Effector memory CD4-positive, alpha-beta T cell (primary cell): ENCODE measurements at regions not wholly inside any gene's neighbourhood (a gene's known extent, or its start where the extent isn't known, plus 50 kb on each side); places are given as distances from the start of the nearest gene placed in this dataset.

ENCODE experiments used
- DNase-seq, 3 donors: peaks; one replicate each; pipeline ENCODE4 v3.0.0-alpha.2; 2020
- H3K27ac ChIP-seq: 2 replicates; pipeline ENCODE4 v1.7.0; 2013; ENCODE audit warnings: mild to moderate bottlenecking, low read length, moderate library complexity; ENCODE audit not compliant: insufficient read depth, poor library complexity, severe bottlenecking
- H3K27me3 ChIP-seq: replicated peaks from 2 replicates; pipeline ENCODE4 v1.7.0; 2013; ENCODE audit warnings: mild to moderate bottlenecking, low read length; ENCODE audit not compliant: insufficient read depth, control insufficient read depth, poor library complexity, severe bottlenecking
- H3K36me3 ChIP-seq: 2 replicates; pipeline ENCODE4 v1.7.0; 2013; ENCODE audit warnings: mild to moderate bottlenecking, low read length, moderate library complexity; ENCODE audit not compliant: control insufficient read depth, insufficient read depth
- H3K4me1 ChIP-seq: 2 replicates; pipeline ENCODE4 v1.7.0; 2013; ENCODE audit warnings: low read length, mild to moderate bottlenecking; ENCODE audit not compliant: control insufficient read depth, insufficient read depth, poor library complexity, severe bottlenecking
- H3K4me3 ChIP-seq: 2 replicates; pipeline ENCODE4 v1.7.0; 2013; ENCODE audit warnings: low read length, low read depth, mild to moderate bottlenecking; ENCODE audit not compliant: insufficient read depth, poor library complexity, severe bottlenecking
- H3K9me3 ChIP-seq: 2 replicates; pipeline ENCODE4 v1.7.0; 2013; ENCODE audit warnings: mild to moderate bottlenecking, low read length, moderate library complexity; ENCODE audit not compliant: control insufficient read depth

GRCh38 chr13:33454844-33455705, 169.5 kb upstream of the STARD13 start:
- Histone ChIP-seq H3K36me3 (no peaks in the 10 kb centered on the region), H3K27me3 (no peaks in the 10 kb centered on the region), H3K27ac (no peak overlapping the region), H3K9me3 (no peaks in the 10 kb centered on the region), H3K4me1 (no peaks in the 10 kb centered on the region), H3K4me3 (no peak overlapping the region)
- DNase-seq, result no peak

DNA sequence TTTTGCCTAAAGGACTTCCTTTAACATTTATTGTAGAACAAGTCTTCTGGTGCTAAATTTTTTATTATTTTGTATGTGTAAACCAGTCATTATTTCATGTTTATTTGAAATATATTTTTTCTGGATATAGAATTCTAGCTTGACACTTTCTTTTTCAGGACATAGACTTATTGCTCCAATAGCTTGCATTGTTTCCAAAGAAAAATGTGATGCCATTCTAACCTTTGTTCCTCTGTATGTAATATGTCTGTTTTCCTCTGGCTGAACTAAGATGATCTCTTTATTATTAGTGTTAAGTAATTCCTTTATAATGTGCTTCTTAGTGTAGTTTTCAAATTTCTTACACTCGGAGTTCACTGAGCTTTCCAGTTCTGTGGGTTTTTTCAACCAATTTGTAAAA, 174.1 kb upstream of the STARD13 start:
- Histone ChIP-seq H3K27ac (no peak overlapping the region), H3K4me3 (no peak overlapping the region), H3K9me3 (no peaks in the 10 kb centered on the region), H3K36me3 (no peaks in the 10 kb centered on the region), H3K4me1 (no peaks in the 10 kb centered on the region), H3K27me3 (no peaks in the 10 kb centered on the region)
- DNase-seq, result no peak

DNA sequence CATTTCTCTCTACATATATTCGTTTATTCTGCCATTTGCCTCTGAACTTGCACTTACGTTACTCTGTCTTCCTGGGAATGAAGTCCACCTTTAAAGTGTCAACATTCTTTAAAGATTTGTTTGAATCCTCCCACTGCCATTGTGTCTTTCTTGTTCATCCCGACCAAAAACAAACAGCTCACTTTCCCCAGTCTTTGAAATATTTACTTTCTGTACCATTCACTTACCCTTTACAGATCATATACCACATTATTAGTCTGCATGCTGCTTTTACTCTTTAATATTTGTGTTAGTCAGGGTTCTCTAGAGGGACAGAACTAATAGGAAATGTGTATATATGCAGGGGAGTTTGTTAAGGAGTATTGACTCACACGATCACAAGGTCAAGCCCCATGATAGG, 176.6 kb upstream of the STARD13 start:
- Histone ChIP-seq H3K27ac (no peak overlapping the region), H3K27me3 (no peaks in the 10 kb centered on the region), H3K4me3 (no peak overlapping the region), H3K36me3 (no peaks in the 10 kb centered on the region), H3K4me1 (no peaks in the 10 kb centered on the region), H3K9me3 (no peaks in the 10 kb centered on the region)
- DNase-seq, result no peak

DNA sequence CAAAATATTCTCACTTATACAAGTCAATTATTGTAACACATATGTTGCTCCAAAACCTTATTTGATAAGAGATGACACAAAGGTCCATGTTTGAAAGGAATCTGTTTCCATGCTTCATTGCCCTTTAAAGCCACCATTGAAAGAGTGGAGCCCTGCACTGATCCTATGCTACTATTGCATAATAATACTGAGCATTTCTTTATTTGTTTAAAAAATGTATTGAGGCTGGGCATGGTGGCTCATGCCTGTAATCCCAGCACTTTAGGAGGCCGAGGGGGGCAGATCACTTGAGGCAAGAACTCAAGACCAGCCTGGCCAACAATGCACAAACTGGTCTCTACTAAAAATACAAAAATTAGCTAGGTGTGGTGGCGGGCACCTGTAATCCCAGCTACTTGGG, 178.8 kb upstream of the STARD13 start:
- no peak for DNase-seq
- H3K9me3 ChIP-seq, result no peaks in the 10 kb centered on the region
- H3K27ac ChIP-seq, result no peak overlapping the region
- no peaks in the 10 kb centered on the region for H3K4me1 ChIP-seq
- H3K36me3 ChIP-seq, result no peaks in the 10 kb centered on the region
- no peaks in the 10 kb centered on the region for H3K27me3 ChIP-seq
- H3K4me3 ChIP-seq, result no peak overlapping the region

DNA sequence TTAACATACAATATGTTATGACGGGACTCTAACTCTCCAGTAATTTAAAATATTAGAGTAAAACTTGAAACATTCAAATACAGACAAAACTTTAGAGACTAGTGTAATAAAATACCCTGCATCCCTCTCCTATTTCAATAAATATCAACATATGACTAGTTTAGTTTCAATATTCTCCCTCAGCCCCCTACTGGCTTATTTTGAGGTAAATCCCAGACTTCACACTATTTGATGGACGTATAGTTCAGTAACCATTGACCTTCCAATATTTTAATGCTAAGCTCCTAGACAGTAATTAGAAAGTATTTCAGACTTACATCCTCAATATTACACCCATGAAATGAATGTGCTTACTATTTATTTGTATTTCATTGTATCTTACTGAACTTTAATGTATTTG, 180.7 kb upstream of the STARD13 start:
- Histone ChIP-seq H3K27ac (no peak overlapping the region), H3K4me3 (no peak overlapping the region), H3K27me3 (no peaks in the 10 kb centered on the region), H3K36me3 (no peaks in the 10 kb centered on the region), H3K9me3 (no peaks in the 10 kb centered on the region), H3K4me1 (no peaks in the 10 kb centered on the region)
- no peak for DNase-seq

DNA sequence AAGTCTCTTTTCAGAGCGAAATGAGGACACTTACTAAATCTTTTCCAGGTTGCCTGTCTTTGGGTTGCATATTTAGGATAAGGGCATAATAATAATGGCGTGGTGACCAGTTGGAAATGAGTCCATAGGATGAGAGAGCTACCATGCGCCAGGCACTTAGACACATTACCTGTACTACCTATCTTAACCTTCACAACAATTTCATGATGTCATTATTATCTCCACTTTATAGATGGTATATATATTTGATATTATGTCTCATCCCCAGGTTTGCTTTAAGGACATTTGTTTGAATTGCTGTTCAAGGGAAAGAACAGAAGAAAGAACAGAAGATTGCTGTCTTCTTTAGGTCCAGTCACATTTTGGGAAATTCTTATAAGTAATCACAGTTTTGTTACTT, 182.0 kb upstream of the STARD13 start:
- Histone ChIP-seq H3K27me3 (no peaks in the 10 kb centered on the region), H3K4me3 (no peak overlapping the region), H3K36me3 (no peaks in the 10 kb centered on the region), H3K9me3 (no peaks in the 10 kb centered on the region), H3K27ac (no peak overlapping the region), H3K4me1 (no peaks in the 10 kb centered on the region)
- no peak for DNase-seq

DNA sequence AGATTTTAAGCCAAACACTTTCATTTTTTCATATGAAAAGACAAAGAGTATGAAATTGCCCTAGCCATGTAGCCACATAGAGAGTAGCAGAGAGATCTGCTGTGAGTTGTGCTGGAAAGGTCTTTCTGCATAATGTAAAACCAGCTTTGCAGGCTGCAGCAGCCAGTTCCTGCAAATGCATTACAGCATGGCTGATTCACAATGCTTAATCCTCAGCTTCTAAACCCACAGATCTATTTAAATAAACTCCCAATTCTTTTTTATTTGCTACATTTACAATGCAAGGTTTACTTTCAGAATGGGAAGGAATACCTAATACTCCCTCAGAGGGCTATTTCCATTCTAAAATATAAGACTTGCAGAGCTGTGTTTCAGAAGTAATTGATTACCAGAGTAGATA, 185.6 kb upstream of the STARD13 start:
- H3K9me3 ChIP-seq, result no peaks in the 10 kb centered on the region
- no peak overlapping the region for H3K4me3 ChIP-seq
- no peaks in the 10 kb centered on the region for H3K4me1 ChIP-seq
- no peaks in the 10 kb centered on the region for H3K36me3 ChIP-seq
- no peak for DNase-seq
- no peaks in the 10 kb centered on the region for H3K27me3 ChIP-seq
- H3K27ac ChIP-seq, result no peak overlapping the region

GRCh38 chr13:33472446-33472845, 186.9 kb upstream of the STARD13 start:
- H3K27ac ChIP-seq, result no peak overlapping the region
- no peak overlapping the region for H3K4me3 ChIP-seq
- no peaks in the 10 kb centered on the region for H3K9me3 ChIP-seq
- H3K4me1 ChIP-seq, result no peaks in the 10 kb centered on the region
- no peaks in the 10 kb centered on the region for H3K27me3 ChIP-seq
- H3K36me3 ChIP-seq, result no peaks in the 10 kb centered on the region
- no peak for DNase-seq

DNA sequence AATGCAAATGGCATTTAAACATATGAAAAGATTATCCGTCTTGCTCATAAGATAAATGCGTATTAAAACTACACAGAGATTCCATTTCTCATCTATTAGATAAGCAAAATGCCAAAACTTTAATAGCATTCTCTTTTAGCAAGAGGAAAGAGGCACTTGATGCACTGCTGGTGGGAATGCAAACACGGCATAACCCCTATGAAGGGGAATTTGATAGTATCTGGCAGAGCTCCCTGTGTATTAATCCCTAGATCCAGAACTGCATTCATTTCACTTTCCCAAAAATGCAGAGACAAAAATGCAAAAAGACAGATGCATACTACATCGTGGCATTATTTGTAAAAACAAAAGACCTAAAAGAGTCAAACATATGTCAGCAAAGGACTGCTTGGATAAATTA, 193.6 kb upstream of the STARD13 start:
- no peaks in the 10 kb centered on the region for H3K27me3 ChIP-seq
- no peak for DNase-seq
- H3K27ac ChIP-seq, result no peak overlapping the region
- no peak overlapping the region for H3K4me3 ChIP-seq
- no peaks in the 10 kb centered on the region for H3K9me3 ChIP-seq
- H3K4me1 ChIP-seq, result no peaks in the 10 kb centered on the region
- H3K36me3 ChIP-seq, result no peaks in the 10 kb centered on the region

DNA sequence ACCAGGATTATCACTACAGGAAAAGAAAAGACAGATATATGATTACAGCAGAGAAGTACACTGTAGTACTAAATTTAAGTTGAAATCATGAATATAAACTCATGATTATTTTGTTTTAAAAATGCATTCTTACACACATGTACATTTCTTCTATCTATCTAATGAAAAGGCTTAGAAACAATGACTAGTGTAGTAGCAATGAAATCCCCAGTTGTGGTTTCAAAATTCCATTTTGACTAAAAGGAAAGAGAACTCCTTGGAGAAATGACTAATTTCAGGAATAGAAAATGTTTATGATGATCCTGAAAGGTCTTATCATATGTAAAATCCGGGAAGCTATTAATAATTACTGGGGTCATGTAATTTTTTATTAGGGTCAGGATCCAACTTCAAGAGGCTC, 195.0 kb upstream of the STARD13 start:
- Histone ChIP-seq H3K9me3 (no peaks in the 10 kb centered on the region), H3K36me3 (no peaks in the 10 kb centered on the region), H3K4me3 (no peak overlapping the region), H3K4me1 (no peaks in the 10 kb centered on the region), H3K27ac (no peak overlapping the region), H3K27me3 (no peaks in the 10 kb centered on the region)
- no peak for DNase-seq
